GM18867 (cell line): ENCODE measurements at regions not wholly inside any gene's neighbourhood (a gene's known extent, or its start where the extent isn't known, plus 50 kb on each side); places are given as distances from the start of the nearest gene placed in this dataset.
"Not testable (repeated sequence)": the region's sequence is repeated elsewhere in the genome, so short reads cannot be mapped to it uniquely, and the experiment has no call there.

Source experiments
- ATAC-seq: cut with Tn5 transposase; IDR thresholded peaks from one replicate; pipeline ENCODE4 v1.9.1; 2021; ENCODE audit warnings: mild to moderate bottlenecking, moderate library complexity; ENCODE audit not compliant: unreplicated experiment

DNA sequence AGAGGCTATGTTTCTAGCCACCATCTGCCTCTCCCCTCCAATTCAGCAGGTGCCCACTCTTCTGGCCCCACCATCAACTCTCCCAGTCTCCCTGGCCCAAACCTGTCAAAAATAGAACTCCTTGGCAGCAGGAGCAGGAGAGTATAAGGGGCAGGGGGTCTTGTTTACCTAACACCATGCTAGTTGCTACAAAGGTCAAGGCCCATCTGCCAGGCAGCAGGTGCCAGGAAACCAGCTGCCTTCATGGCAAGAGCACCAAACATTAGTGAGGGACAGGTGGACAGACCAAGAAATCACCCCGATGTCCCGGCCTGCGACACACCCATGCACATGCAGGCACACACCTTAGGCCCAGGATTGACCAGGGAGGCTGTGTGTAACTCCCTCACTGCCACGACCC lies 387.9 kb downstream of the BUD13 start:
- no peak for ATAC-seq

DNA sequence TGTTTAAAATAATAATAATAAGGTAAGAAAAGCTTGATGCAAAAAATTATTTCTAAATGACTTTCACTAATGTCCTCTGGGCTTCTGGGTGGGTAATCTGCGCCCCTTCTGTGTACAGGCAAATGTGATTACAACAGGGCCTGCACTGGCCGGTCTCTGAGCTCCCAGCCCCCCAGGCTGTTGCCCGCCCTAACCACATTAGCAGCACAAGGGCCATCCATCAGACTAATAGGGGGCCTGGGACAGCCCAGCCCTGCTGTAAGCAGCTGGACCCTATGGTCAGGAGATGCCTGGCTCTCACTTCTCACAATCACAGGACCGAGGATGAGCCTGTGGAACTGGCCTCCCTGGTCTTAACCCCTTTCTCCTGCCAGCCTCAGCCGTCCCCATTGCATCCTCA lies 388.4 kb downstream of the BUD13 start:
- ATAC-seq: no peak

DNA sequence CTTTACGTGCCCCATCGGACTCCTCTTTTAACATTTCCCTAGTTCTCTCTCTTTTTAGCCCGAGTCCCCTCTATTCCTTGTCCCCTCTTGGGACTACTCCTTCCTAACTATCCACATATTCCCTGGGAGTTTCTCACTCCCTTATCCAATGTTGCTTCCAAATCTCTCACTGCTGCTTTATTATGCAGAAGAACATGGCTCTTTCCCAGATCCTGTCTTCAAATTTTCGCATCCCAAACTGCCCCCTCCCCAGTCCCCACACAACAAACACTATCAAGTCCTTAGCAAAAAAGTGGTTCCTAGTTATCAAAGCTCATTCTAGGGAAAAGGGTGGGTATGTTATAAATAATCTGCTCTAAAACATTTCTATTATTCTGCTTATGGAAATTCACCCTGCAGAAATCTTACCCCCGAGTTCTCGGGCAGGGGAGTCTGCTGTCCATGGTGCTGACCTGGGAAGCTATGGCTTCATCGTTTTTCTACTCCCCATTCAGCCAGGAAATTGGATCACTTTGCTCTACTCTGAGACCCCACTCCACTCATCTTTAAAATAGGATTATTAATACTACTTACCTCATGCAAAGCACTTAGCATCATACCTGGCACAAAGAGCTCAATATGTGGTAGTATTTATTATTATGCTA lies 393.5 kb downstream of the BUD13 start:
- no peak for ATAC-seq

DNA sequence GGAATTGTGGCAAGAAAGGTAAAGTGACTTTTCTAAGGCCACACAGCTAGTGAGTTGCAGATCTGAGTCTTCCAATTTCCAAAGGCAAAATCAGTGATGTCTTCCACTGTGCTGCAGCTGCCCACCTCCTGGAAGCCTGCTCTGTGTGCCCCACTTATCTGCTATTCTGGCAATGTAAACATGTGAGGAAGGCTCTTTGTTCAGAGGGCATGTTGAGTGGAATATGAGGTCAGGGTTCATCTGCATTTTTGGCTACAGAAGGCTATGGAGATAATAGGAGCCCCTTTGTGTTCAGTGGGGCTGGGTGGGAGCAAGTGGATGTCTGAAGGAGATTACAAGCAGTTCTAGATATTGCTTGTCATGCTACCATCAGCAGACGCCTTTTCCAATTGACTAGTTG lies 396.2 kb downstream of the BUD13 start:
- no peak for ATAC-seq

DNA sequence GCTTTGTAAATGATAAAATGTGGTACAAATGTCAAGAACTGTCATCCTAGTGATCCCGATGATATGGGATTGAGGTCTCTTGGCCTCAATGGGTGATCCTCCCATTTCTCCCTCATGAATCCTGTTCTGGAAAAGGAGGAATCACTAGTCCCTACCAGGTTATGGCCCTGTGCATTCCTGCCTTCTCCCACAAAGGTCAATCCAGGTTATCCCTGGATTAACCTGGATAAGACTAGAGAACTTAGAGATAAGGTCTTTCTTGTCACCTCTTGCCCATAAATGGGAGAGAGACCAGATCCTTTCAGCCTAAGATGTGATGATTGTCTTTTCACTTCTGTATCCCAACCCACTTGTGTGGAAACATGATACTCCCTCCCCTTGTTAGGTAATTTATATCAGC lies 396.7 kb downstream of the BUD13 start:
- no peak for ATAC-seq

DNA sequence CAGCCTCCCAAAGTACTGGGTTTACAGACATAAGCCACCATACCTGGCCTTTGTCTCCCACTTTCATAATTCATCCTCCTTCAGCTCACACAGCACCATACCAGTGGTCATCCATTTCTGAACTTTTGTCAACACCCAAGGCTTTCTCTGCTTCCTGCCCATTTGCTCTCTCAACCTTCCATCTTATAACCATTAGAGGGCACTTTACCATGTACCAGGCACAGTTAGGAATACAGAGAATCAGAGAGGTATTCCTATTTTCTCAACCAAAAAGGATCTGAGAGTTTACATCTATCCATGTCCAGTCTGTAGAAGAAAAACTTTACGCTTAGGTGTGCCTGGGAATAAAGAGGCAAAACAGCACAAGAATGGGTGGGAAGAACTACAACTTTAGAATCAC lies 397.6 kb downstream of the BUD13 start:
- no peak for ATAC-seq

DNA sequence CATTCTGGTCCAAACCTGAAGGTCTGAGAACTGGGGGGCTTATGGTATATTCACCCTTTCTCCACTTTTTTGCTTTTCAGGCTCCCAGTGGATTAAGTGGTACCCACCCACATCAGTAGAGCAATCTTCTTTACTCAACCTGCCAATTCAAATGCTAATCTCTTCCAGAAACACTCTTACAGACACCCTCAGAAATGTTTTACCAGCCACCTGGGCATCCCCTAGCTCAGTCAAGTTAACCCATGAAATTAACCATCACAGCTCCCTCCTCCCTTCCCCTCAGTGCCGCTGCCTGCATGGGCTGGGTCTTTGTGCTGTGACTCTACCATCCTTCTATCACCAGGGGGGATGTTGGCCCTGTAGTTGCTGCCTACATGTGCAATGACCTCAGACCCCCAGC lies 398.7 kb downstream of the BUD13 start:
- ATAC-seq: no peak

DNA sequence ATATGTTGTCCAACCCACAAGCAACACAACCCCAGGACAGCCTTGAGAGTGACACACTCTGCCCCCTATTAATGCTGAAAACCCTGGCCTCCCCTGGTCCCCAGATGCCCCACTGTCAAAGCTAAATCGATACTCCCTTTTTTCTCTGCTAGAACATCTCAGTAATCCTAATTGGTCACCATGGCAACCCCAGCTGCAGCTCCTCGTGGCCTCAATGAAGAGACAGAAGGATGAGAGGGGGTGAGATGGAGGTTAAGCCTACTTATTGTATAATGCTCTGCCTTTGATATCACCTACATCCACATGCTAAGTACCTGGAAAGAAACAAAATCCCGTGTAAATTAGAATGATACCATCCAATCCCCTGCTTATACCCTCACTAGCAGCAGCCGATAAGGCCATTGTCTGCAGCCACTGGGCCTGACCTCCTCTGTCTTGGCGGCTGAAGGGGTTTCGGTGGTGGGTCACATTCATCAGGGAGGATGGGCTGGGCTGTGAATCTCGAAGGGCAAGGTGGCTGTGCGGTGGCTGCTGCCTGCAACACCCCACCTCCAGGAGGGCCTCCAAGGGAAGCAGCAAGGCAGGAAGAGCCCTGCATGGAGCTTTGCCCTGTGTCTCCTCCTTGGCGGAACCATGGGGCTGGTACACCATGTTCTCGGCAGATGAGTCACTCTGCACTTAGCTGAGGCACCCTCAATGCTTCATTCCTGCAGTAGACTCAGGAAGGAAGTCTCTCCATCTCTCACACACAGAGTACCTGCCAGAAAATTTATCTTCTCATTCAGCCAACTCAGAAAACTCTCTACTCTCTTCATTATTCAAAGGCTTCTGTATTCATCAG lies 399.5 kb downstream of the BUD13 start:
- no peak for ATAC-seq

DNA sequence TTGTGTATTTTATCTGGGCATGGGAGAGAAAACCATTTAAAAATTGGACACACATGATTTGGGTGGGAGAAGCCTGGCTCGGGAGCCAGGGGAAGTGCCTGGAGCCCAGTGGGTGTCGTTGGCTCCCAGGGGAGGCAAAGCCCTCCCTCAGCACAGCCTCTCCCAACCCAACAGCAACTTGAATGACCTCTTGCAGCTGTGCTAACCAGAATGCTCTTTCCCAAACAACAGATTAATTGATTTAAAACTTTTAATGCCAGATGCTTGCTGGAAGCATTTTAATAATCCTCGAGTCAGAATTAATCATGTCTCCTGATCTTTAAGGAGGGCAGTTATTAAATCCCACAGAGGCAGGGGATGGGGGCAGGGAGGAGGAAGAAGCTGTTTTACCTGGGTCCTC lies 401.6 kb downstream of the BUD13 start:
- no peak for ATAC-seq

DNA sequence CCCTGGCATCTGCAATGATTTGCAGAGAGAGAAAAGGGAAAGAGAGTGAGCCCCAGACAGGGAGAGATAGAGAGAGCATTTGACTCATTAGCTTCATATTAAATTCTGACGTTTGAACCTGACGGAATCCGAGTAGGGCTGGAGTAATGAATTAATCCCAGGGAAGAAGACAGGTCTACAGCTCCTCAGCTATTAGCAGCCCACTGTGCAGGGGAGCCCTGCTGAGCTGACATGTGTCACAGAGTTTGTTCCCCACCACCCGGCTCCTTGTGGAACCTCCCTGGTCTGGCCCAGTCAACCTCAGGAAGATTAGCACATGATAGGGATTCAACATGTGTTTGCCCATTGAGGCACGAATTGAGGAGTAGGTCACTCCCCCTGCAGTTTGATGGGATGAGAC lies 404.0 kb downstream of the BUD13 start:
- ATAC-seq: no peak

DNA sequence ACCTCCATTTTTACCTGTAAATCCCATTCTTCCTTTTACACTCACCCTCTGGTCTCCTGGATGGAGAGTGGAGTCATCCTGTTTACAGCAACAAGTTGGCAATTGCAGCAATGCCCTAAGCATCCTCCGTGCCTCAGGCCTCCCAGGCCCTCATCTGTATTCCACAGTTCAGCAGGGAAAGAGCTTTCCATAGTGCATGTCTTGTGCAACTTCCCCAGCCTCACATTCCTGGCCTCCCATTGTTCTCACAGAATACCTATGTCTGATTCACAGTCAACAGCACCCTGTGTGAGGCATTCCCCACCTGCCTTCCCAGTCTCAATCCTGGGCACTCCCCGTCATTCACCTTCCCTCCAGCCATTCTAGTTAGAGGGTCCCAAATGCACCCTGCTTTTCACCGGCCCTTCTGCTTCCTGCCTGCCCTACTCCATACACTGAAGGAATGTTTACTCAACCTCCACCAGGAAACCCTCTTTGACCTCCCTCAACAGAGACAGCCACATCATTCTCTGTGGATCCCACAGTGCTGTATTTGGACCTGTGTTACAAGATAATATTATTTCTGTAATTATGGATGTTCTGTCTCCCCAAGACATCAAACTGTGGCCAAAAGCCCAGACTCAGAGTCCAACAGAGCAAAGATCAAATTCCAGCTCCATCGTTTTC lies 405.7 kb downstream of the BUD13 start:
- no peak for ATAC-seq

DNA sequence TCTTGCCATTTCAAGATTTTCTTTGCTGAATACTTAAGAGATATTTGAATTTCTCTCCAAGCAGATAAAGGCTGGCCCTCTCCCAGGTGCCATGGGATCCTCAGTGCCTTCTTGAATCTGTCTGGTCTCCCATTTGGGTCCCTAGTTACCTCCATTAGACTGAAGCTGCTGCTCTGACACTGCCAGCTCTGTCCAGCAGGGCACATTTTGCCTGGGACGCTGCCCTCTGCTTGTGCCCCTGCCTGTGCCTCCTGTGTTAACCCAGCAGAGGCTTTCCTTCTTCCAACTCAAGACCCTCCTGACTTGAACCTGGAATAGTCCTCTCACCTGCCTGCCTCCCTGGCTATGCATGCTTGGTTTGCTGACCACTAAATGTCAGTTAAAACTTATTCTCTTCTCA lies 406.3 kb downstream of the BUD13 start:
- no peak for ATAC-seq

DNA sequence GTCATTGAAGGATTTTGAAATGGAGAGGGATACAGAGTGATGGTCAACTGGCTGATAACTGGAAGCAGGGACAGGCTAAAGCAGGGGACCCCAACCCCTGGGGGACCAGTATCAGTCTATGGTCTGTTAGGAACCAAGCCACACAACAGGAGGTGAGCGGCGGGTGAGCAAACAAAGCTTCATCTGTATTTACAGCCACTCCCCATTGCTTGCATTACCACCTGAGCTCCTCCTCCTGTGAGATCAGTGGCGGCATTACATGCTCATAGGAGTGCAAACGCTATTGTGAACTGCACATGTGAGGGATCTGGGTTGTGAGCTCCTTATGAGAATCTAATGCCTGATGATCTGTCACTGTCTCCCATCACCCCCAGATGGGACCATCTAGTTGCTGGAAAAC lies 407.9 kb downstream of the BUD13 start:
- ATAC-seq: not testable (repeated sequence)

DNA sequence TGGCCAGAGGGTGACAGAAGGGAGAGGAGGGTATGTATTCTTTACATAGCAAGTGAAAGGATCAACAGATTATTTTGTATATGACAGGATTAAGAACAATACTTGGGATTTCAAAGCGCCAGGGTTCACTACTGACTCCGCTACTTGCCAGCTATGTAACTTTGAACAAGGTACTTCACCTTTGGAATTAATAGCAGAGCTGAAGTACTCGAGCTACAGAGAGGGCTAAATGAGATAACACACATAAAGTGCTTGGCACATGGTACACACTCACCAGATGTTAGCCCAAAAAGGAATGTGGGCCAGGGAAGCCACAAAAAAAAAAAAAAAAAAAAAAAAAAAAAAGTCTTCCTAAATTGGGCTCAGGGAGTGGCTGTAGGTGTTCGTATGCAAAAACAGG lies 408.4 kb downstream of the BUD13 start:
- ATAC-seq: no peak

DNA sequence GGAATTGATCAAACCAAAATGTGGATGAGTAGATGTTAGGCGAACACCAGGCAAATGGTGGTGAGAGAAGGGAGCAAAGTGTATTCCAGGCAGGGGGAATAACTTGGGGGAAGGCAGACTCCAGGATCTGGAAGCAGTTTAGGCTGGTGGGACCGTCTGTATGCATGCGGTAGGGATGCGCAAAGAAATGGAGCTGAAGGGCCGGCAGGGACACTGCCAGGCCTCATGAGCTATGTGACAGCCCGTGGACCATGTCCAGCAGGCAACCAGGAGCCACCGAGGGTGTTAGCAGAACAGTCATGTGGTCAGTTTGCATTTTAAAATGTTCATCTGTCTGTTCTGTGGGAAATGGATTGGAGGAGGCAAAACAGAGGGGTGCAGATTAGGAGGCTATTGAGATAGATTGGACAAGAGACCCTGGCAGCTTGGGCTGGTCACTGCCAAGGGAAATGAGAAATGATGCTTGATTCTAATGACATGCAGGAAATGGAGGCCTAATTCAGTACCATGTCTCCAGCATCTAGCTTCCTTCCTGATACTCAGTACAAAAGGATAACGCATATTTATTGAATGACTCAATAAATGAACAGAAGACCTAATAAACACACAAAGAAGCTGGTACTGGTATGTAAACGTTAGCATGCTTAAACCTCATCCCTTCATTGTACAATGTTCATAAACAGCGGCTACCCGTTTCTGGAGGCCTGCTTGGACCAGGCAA lies 412.4 kb downstream of the BUD13 start:
- no peak for ATAC-seq

DNA sequence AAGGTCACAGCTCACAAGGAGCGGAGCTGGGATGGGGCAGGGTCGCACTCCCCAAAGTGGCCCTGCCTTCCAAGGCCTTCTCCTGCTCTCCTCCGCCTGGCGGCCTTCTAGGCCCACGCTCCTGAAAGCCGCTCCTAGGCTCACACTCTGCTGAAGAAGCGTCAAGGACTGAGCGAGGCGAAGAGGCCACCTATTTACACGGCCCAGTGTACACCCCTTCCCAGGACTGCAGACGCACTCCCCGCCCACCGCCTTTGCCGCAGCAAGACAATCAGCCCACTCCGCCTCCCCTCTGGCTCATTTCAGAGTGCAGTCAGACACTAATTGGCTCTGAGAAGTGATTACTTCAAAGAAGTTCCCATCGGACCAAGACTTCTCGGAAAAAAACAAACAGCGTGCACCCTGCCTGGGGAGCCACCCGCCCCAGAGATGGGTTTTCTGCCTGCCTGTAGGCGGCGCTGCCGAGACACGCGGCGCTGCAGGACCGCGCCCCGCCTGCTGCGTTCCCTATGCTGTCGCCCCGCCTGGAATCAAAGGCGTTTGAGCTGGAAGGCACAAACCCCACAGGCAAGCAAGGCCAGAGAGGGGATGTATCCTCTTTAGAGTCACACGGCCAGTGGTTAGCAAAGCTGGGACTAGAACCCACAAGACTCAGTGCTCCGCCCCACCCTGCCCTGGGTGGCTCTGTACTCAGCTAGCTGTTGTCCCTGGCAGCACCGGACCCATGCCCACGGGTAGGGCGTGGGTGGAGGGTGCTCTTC lies 414.8 kb downstream of the BUD13 start:
- ATAC-seq: no peak

DNA sequence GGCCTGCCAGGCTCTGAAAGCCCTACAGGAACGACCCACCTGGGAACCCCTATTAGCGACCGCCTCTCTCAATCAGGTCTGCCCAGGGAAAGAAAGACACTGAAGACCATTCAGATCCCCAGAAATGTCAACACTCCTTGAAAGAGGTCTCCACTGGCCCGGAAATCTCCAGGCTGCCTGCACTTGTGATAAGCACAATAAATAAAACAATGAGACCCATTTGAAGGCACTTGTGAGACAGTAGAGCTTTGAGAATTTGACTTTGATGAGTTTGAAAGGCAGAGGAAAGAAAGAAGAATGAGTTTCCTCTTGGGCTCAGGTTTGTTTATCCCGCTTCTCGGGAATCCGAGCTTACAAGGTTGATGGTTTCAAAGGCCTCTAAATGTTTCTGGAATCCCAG lies 416.3 kb downstream of the BUD13 start:
- ATAC-seq: no peak

DNA sequence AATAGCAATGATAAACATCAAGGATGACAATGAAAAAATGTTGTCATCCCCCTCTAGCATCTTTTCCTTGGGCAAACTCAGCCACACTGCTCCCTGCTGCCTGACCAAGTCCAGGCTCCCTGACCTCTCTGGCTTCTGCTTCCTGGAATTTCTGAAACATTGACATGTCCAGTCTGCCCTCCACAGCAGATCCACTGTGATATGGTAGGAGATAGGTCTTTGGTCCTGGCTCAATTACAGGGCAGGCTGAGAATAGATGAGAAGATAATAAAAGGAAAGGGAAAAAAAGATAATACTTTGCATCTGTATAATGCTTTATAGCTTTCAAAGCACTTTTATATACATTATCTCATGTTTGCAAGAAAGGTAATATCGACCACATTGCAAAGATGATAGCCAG lies 417.7 kb downstream of the BUD13 start:
- ATAC-seq: no peak

DNA sequence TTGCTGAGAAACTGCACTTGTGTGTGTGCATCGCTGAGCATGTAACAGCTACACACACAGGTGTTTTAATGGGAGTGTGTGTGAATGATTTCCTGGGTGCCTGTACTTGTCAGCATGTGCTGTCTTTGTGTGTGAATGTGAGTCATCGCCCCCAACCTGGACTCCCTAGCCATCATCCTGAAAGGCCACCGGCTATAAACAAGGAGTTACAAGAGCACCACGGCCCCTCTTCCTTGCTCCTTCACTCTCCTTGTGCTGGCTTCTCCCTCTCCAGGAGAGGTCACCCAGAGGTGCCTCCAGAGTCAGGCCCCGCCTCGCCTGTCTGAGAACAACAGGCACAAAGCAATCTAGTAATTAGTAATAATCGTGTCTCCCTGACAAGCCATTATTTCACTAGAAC lies 419.2 kb downstream of the BUD13 start:
- ATAC-seq: no peak

DNA sequence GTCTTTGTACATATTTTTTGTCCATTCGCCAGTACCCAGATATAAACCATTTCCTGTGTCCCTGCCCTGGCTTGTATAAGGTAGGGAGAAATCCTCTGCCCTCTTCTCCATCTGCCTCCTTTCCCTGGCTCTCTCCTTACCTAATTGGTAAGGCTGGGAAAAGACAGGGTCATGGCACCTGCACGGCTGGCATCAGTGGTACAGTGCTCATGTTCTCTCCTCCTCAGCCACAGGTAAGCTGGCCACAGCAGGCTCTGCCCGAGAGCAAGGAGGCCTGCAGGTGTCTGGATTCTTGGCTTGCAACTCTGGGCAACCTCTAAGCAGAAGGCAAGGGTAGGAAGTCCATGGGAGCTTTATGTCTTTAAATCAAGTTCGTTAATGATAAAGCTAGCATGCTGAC lies 419.9 kb downstream of the BUD13 start:
- ATAC-seq: no peak

DNA sequence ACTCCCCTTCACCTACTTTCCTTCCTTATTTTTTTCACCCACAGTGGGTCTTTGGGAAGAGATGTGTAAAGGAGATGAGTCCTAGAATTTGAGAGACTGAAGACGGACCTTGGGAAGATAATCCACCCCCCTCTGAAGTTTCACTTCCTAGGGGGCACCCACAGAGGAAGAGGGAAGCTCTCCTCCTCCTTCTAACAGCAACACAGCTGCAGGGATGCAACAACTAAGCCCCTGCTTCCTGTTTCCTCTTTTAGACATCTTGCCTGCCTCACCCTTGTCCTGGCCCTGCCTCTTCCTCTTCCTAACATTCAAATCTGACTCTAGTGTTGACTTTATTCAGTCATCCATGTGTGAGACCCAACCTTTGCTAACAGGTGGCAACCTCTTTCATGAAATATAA lies 424.6 kb downstream of the BUD13 start:
- no peak for ATAC-seq
